ENCODE measurements at regions not wholly inside any gene's neighbourhood (a gene's known extent, or its start where the extent isn't known, plus 50 kb on each side); places are given as distances from the start of the nearest gene placed in this dataset.
"Not testable (repeated sequence)": the region's sequence is repeated elsewhere in the genome, so short reads cannot be mapped to it uniquely, and the experiment has no call there.

DNA sequence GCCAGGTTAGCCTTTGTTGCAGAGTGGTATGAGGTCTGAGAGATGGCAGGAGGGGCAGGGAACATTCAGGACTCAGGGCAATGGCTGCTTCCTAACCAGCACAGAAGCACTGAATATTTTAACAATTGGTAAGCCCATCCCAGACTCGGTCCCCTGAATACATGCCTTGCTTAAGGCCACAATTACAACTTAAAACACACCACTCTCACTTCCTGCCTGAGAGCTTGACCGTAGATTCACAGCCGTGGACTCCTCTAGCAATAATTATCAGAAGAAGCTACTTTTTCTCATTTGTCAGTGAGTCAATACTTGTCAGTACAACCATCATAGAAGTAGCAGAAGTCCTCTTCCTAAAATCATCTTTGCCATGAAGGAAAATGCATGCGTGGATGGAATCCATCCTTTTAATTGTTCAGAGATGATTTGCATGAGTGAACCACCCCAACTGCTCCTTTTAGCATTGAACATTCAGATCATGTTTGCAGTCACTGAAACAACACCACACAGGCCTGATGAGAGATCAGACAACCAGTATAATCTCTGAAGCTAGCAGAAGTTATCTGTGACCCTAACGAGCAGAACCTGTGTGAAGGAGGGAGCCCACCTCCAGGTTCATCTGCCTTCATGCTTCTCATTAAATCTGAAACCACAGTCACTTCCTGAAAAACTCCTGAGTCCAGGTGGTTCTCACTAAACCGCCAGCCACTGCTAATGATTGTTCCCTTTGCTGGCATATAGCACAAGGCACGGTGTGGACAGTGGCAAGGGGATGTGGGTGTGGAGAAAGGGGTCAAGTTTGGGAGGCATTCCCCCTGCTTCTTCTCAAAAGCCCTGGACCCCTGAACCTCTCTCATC lies 333.9 kb upstream of the CNR1 start:
- DNase-seq (ENCODE audit: low read depth), result no peak

GRCh38 chr6:88499436-88499835 lies 333.3 kb upstream of the CNR1 start:
- peak; percentile 26 for DNase-seq (ENCODE audit: low read depth)

DNA sequence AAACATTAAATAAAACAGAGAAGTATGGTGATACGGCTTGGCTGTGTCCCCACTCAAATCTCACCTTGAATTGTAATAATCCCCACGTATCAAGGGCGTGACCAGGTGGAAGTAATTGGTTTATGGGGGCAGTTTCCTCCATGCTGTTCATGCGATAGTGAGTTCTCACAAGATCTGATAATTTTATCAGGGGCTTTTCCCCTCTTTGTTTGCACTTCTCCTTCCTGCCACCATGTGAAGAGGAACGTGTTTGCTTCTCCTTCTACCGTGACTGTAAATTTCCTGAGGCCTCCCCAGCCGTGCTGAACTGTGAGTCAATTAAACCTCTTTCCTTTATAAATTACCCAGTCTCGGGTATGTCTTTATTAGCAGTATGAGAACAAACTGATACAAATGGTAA lies 331.3 kb upstream of the CNR1 start:
- not testable (repeated sequence) for DNase-seq (ENCODE audit: low read depth)

DNA sequence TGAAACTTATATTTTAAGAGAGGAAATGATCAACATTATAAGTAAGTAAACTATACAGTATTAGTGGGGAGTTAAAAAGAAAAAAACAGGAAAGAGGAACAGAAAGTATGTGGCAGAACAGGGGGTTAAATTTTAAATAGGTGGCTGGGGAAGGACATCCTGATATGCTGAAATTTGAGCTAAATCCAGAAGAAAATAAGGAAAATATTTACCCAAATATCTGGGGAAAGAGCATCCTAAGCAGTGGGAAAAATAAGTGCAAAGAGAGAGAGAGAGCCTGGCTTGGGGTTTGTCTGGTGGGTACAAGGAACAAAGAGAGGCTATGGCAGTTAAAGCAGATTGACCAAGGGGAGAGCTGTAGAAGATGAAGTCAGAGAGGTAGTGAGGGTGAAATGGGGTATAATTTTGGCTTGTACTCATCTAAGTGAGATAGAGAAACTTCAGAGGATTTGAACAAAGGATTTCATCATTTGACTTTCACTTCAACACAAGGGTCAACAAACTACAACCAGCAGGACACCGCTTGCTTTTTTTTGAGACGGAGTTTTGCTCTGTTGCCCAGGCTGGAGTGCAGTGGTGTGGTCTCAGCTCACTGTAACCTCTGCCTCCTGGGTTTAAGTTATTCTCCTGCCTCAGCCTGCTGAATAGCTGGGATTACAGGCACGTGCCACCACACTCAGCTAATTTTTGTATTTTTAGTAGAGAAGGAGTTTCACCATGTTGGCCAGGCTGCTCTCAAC lies 328.4 kb upstream of the CNR1 start:
- no peak for DNase-seq (ENCODE audit: low read depth)

- DNase-seq (ENCODE audit: low read depth), result no peak
These were observed 327.6 kb upstream of the CNR1 start for GRCh38 chr6:88493717-88494116.

DNA sequence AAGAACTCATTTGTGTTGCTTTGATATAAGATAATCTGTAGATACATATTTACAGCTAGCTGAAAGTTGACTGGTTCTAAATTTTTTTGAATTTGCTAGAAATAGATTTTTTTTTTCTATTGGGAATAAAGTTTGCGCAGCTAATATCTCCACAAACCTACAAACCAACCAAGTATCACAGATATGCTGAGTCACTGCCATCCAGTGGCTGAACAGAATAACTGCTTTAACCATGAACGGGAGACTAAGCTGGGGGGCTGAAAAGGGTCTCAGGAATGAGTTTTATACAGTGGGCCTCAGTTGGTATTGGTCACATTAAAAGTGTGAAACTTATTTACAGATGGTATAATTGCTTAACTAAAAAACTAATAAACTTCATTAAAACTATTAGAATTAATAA lies 326.7 kb upstream of the CNR1 start:
- peak; percentile 17 for DNase-seq (ENCODE audit: low read depth)

DNA sequence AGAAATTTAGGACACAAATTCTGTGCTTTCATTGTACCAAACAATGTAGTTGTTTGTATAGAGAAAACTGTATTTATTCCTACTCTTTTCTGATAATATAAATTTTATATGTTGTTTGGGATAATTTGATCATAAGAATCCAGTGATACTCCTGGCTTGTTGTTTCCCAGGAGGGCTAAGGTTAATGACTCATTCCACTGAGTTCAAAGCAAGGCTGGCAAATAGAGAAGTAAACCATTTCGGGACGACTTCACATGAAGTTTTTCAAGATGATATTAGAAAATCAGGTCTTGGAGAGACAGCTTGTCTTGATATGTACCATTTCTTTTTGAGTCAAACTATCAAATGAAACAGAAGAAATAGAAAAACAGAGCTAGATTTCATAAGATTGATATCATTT lies 326.1 kb upstream of the CNR1 start:
- DNase-seq (ENCODE audit: low read depth), result peak; percentile 6

DNA sequence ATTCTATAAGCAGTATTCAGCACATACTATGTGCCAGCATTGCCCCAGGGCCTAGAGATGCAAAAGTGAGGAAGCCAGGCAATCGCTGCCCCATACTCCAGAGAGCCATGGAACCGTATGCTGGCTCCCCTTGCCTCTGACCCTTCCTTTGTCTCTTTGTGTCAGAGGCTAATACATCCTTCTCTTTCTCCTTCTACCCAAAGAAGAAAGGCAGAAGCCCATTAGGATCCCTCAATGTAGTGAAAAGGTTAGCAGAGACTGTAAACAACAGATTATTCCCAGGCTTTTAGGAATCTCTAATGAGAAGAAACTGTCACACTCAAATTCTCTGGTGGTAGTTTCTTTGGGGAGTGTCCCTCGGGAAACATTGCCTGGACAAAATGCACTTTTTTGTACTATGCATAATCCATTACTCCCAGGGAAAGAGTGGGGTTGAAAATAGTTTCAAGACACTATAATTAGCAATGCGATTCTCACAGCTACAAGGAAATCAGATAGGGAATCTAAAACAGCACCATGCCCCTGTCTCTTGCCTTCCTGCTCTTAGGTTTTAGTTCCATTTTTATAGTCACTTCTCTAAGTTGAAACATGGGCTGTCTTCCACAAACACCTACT lies 325.2 kb upstream of the CNR1 start:
- no peak for DNase-seq (ENCODE audit: low read depth)

- peak; percentile 58 for DNase-seq (ENCODE audit: low read depth)
These were observed 324.7 kb upstream of the CNR1 start for GRCh38 chr6:88490908-88491264.

- no peak for DNase-seq (ENCODE audit: low read depth)
These were observed 324.2 kb upstream of the CNR1 start for GRCh38 chr6:88490195-88490907.

GRCh38 chr6:88483424-88483823 lies 317.3 kb upstream of the CNR1 start:
- no peak for DNase-seq (ENCODE audit: low read depth)

DNA sequence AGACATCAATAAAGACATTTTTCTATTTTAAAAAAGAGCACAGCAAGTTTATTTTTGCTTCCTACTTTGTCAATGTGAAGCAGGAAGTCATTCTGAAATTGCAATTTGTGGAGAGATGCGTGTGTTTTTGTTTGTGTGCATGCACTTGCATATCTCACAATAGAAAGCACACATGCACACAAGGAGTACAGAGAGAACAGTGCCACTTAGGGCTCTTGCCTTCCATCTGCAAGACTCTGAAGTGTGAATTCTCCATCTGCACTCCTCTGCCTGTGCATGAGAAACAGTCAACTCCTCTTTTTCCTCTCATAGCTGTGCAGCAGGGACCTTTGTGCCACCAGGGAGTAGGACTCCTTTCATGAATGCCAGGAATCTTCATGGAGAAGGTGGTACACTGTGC lies 316.3 kb upstream of the CNR1 start:
- DNase-seq (ENCODE audit: low read depth), result no peak

- DNase-seq (ENCODE audit: low read depth), result no peak
These were observed 315.4 kb upstream of the CNR1 start for GRCh38 chr6:88481519-88481918.

DNA sequence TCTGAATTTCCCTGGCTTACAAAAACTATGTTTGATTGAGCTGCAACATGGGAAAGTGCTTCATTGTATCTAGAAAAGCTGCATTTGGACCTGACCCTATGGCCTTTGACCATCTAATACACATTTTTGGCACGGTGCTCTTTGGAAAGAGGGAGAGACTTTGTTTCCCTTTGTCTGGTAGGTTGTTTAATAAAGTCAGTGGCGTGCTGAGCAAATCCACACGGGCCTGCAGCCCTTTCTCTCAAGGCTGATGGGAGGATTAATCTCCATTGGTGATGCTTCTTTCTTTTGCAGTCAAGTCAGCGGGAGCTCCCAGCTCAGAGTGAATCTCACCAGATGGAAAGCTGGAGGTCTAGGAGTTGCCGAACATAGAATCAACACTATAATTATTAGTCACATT lies 314.7 kb upstream of the CNR1 start:
- no peak for DNase-seq (ENCODE audit: low read depth)

- peak; percentile 7 for DNase-seq (ENCODE audit: low read depth)
These were observed 311.3 kb upstream of the CNR1 start for GRCh38 chr6:88477413-88477812.

DNA sequence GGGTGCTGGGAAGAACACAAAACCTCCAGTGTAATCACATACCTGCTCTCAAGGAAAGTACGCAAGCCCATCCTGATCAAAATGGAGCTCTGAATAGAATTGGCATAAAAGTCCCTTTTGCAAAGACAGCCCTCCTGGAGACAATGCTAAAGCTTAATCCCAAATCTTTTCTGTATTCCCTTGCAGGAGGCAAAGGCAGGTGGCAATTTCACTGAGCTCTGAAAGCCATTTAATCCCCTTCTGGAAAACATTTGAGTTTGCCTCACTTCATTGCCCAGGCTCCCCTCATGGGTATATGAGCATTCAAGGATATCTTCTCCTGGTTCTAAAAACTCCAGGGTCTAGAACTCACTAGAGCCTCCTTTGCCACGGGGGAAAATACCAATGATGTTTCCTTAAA lies 310.2 kb upstream of the CNR1 start:
- DNase-seq (ENCODE audit: low read depth), result no peak

DNA sequence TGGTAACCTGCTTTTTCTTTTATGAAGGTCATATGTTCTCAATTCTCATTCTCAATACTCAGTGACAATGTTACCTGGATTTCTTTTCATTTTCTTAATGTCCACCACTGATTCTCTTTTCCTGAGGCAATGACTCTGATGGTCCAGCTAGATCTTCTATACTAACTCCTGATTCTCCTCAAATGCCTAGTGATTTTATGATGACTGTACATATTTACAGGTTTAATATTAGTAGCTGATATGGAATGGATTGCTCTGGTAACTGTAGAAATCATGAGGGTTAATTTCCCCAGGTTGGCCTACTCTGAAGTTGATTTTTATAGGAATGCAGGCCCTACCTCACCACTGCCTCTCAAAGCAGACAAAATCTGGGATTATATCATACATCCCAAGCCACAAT lies 308.6 kb upstream of the CNR1 start:
- no peak for DNase-seq (ENCODE audit: low read depth)

GRCh38 chr6:88473589-88473988 lies 307.4 kb upstream of the CNR1 start:
- DNase-seq (ENCODE audit: low read depth), result no peak

DNA sequence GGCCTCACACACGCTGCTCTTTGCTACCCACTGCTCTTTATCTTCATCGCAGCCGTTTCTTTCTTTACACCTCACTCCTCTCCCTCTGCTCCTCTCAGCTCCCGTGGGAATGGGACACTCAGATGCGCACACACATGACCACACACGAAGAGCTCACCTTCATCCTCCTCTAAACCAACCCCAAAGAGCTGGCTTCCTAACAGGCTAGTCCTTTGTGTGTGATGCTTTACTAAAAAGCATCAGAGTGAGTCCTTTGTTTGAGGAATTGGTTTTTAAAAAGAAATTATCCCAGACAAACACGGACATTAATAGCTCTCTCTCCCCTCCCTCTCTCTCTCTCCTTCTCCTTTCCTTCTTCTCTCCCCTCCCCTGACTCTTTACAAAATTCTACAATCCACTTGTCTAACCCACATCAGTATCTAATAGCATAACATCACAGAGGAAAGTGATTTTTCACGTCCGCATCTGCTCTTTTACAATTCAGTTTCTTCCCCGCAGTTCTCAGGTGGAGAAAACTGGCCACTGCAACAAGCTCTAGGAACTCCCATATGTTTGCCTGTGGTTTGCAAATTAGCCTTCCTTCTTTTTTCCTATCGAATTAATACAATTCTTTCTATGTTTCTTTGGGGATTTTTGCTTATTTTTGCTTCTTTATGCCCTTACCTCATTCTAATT lies 306.8 kb upstream of the CNR1 start:
- no peak for DNase-seq (ENCODE audit: low read depth)

DNA sequence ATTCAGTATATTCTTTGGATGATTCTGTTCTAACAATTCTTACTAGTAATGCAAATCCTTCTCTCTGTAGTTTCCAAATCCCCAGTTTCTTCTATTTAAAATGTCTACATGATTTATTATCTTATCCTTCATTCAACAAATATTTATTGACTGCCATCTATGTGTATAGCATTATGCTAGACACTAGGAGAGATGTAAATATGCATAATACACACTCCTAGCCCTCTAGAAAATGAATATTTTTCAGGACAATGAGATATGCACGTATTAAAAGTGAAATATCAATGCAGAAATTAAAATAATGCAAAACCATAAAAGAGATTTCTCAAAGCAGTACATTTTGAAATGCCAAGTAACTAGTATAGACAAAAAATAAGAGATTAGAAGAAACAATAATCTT lies 293.5 kb upstream of the CNR1 start:
- no peak for DNase-seq (ENCODE audit: low read depth)

DNA sequence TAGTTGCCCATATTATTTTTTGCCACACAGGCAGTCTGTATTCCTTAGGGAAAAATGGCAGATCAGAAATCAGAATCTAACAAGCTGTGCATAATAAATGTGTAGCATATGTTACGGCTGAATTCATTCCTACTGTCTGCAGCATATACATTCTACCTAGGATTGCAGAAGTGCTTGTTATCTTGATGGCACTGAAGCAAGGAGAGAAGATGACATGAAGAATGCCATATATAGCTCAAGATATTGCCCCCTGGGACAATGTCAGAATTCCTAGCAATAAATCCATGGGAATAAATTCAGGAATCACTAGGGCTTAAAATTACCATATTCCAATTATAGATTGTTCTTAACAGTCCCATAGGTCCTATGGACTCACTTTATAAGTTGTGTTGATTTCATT lies 293.0 kb upstream of the CNR1 start:
- no peak for DNase-seq (ENCODE audit: low read depth)

GRCh38 chr6:88458662-88459061 lies 292.5 kb upstream of the CNR1 start:
- DNase-seq (ENCODE audit: low read depth), result no peak
